Astrocyte (in vitro differentiated cells and primary cell): ENCODE measurements at regions not wholly inside any gene's neighbourhood (a gene's known extent, or its start where the extent isn't known, plus 50 kb on each side); places are given as distances from the start of the nearest gene placed in this dataset.
A peak's percentile ranks its signal among the peaks of the same experiment; 100 is the strongest.

Source experiments
- DNase-seq: peaks from one replicate; pipeline ENCODE4 v3.0.0-alpha.2; 2010; ENCODE audit warnings: low read depth
- FAIRE-seq: peaks from 2 replicates; lab custom pipeline; 2011; peaks lifted over from hg19 to GRCh38; lab: Jason Lieb, UNC
- H2AFZ ChIP-seq: 2 replicates; pipeline ENCODE4 v1.6.0; 2012; ENCODE audit warnings: low read depth, low read length, inconsistent platforms
- H3K27ac ChIP-seq: 2 replicates; pipeline ENCODE4 v1.5.1; 2011; ENCODE audit warnings: low read depth, low read length, inconsistent platforms
- H3K27me3 ChIP-seq: 2 replicates; pipeline ENCODE4 v1.6.0; 2011; ENCODE audit warnings: low read length, inconsistent platforms; ENCODE audit not compliant: insufficient read depth
- H3K36me3 ChIP-seq: 2 replicates; pipeline ENCODE4 v1.5.1; 2011; ENCODE audit warnings: low read length, inconsistent platforms; ENCODE audit not compliant: insufficient read depth
- H3K4me1 ChIP-seq: 2 replicates; pipeline ENCODE4 v1.5.1; 2011; ENCODE audit warnings: low read length, inconsistent platforms; ENCODE audit not compliant: insufficient read depth
- H3K4me2 ChIP-seq: 2 replicates; pipeline ENCODE4 v1.6.0; 2012; ENCODE audit warnings: low read length, inconsistent platforms
- H3K4me3 ChIP-seq: 2 replicates; pipeline ENCODE4 v1.5.1; 2011; ENCODE audit warnings: low read depth, mild to moderate bottlenecking, low read length, inconsistent platforms; ENCODE audit not compliant: insufficient read depth
- H3K79me2 ChIP-seq: 2 replicates; pipeline ENCODE4 v1.6.0; 2012; ENCODE audit warnings: mild to moderate bottlenecking, low read length, inconsistent platforms; ENCODE audit not compliant: insufficient read depth
- H3K9ac ChIP-seq: 2 replicates; pipeline ENCODE4 v1.6.0; 2012; ENCODE audit warnings: mild to moderate bottlenecking, low read length, inconsistent platforms
- H3K9me3 ChIP-seq: 2 replicates; pipeline ENCODE4 v1.5.1; 2012; ENCODE audit warnings: low read depth, mild to moderate bottlenecking, low read length, inconsistent platforms; ENCODE audit not compliant: insufficient read depth
- H4K20me1 ChIP-seq: 2 replicates; pipeline ENCODE4 v1.6.0; 2012; ENCODE audit warnings: low read length, inconsistent platforms; ENCODE audit not compliant: insufficient read depth
- H3K27ac Mint-ChIP-seq: one replicate; pipeline ENCODE4 v1.8.0; 2021; ENCODE audit warnings: mild to moderate bottlenecking, mixed read lengths; ENCODE audit not compliant: unreplicated experiment
- H3K27me3 Mint-ChIP-seq: one replicate; pipeline ENCODE4 v1.8.0; 2021; ENCODE audit warnings: low read depth, mixed read lengths; ENCODE audit not compliant: unreplicated experiment
- H3K36me3 Mint-ChIP-seq: one replicate; pipeline ENCODE4 v1.8.0; 2021; ENCODE audit warnings: low read depth, mixed read lengths; ENCODE audit not compliant: unreplicated experiment
- H3K4me1 Mint-ChIP-seq: one replicate; pipeline ENCODE4 v1.8.0; 2021; ENCODE audit warnings: low read depth, mixed read lengths; ENCODE audit not compliant: unreplicated experiment
- H3K4me3 Mint-ChIP-seq: one replicate; pipeline ENCODE4 v1.8.0; 2021; ENCODE audit warnings: mild to moderate bottlenecking, moderate library complexity, mixed read lengths; ENCODE audit not compliant: unreplicated experiment
- H3K9me3 Mint-ChIP-seq: one replicate; pipeline ENCODE4 v1.8.0; 2021; ENCODE audit warnings: mild to moderate bottlenecking, mixed read lengths; ENCODE audit not compliant: unreplicated experiment
- CTCF ChIP-seq: IDR thresholded peaks from 2 replicates; pipeline ENCODE4 v1.5.1; 2011; ENCODE audit warnings: low read depth, mild to moderate bottlenecking, inconsistent platforms, low read length, moderate library complexity; ENCODE audit not compliant: insufficient read depth
- EZH2 ChIP-seq: IDR thresholded peaks from 2 replicates; pipeline ENCODE4 v1.6.1; 2012; ENCODE audit warnings: mild to moderate bottlenecking, low read length, inconsistent platforms; ENCODE audit not compliant: insufficient read depth

GRCh38 chr3:66104535-66104934 is 65.8 kb upstream of the MAGI1 start:
- Mint-ChIP-seq H3K36me3 (no peaks in the 10 kb centered on the region), H3K4me3 (no peak overlapping the region), H3K27ac (no peak overlapping the region), H3K4me1 (peaks cover 2% of the 10 kb centered on the region), H3K27me3 (no peaks in the 10 kb centered on the region), H3K9me3 (no peaks in the 10 kb centered on the region)
- Histone ChIP-seq H3K9ac (no peak overlapping the region), H3K36me3 (no peaks in the 10 kb centered on the region), H3K4me1 (no peaks in the 10 kb centered on the region), H2AFZ (no peak overlapping the region), H4K20me1 (no peaks in the 10 kb centered on the region), H3K27ac (no peak overlapping the region), H3K9me3 (no peaks in the 10 kb centered on the region), H3K4me2 (no peak overlapping the region), H3K79me2 (no peaks in the 10 kb centered on the region), H3K4me3 (no peak overlapping the region), H3K27me3 (no peaks in the 10 kb centered on the region)
- no peak for FAIRE-seq
- no peak for TF ChIP-seq EZH2
- no peak for TF ChIP-seq CTCF
- no peak for DNase-seq

GRCh38 chr3:66103729-66104128 is 65.0 kb upstream of the MAGI1 start:
- Histone ChIP-seq H3K79me2 (no peaks in the 10 kb centered on the region), H3K9ac (no peak overlapping the region), H3K27ac (no peak overlapping the region), H3K4me2 (no peak overlapping the region), H3K4me1 (peaks cover 3% of the 10 kb centered on the region), H3K36me3 (no peaks in the 10 kb centered on the region), H4K20me1 (no peaks in the 10 kb centered on the region), H2AFZ (no peak overlapping the region), H3K9me3 (no peaks in the 10 kb centered on the region), H3K27me3 (no peaks in the 10 kb centered on the region), H3K4me3 (no peak overlapping the region)
- no peaks in the 10 kb centered on the region for H3K9me3 Mint-ChIP-seq
- no peaks in the 10 kb centered on the region for H3K27me3 Mint-ChIP-seq
- no peaks in the 10 kb centered on the region for H3K36me3 Mint-ChIP-seq
- no peak for DNase-seq
- H3K4me1 Mint-ChIP-seq, result peaks cover 2% of the 10 kb centered on the region
- no peak for TF ChIP-seq EZH2
- TF ChIP-seq CTCF, result no peak
- FAIRE-seq, result peak; percentile 45
- no peak overlapping the region for H3K27ac Mint-ChIP-seq
- H3K4me3 Mint-ChIP-seq, result no peak overlapping the region

- Histone ChIP-seq H3K4me1 (peaks cover 8% of the 10 kb centered on the region), H3K79me2 (no peaks in the 10 kb centered on the region), H3K36me3 (no peaks in the 10 kb centered on the region), H3K4me2 (no peak overlapping the region), H3K4me3 (no peak overlapping the region), H3K9me3 (no peaks in the 10 kb centered on the region), H4K20me1 (no peaks in the 10 kb centered on the region), H3K27me3 (no peaks in the 10 kb centered on the region), H3K27ac (no peak overlapping the region), H2AFZ (no peak overlapping the region), H3K9ac (no peak overlapping the region)
- Mint-ChIP-seq H3K27me3 (peaks cover 2% of the 10 kb centered on the region), H3K36me3 (no peaks in the 10 kb centered on the region), H3K4me3 (no peak overlapping the region), H3K4me1 (peaks cover 1% of the 10 kb centered on the region), H3K9me3 (peaks cover 2% of the 10 kb centered on the region), H3K27ac (no peak overlapping the region)
- DNase-seq (no peak), FAIRE-seq (no peak)
- TF ChIP-seq EZH2 (no peak), CTCF (no peak)
Measured at GRCh38 chr3:66101901-66102300, 63.2 kb upstream of the MAGI1 start.
